ENCODE measurements at regions not wholly inside any gene's neighbourhood (a gene's known extent, or its start where the extent isn't known, plus 50 kb on each side); places are given as distances from the start of the nearest gene placed in this dataset.
A peak's percentile ranks its signal among the peaks of the same experiment; 100 is the strongest.

GRCh38 chr17:11142231-11142630 is 98.8 kb upstream of the SHISA6 start:
- Histone ChIP-seq H3K27ac (ENCODE audit: low read length) (no peak overlapping the region), H3K9me3 (ENCODE audit: low read length) (no peaks in the 10 kb centered on the region), H3K9ac (ENCODE audit: low read length) (no peak overlapping the region), H2AFZ (ENCODE audit: low read length) (no peak overlapping the region), H3K79me2 (ENCODE audit: low read length) (no peaks in the 10 kb centered on the region), H3K9me2 (replicated peaks; ENCODE audit: insufficient read depth, low read length) (no peaks in the 10 kb centered on the region), H3K27me3 (ENCODE audit: low read length) (no peaks in the 10 kb centered on the region), H3K36me3 (ENCODE audit: insufficient read depth, low read length) (no peaks in the 10 kb centered on the region), H3K4me2 (ENCODE audit: low read depth, low read length, poor library complexity, severe bottlenecking) (no peak overlapping the region), H4K20me1 (ENCODE audit: insufficient read depth, low read depth, low read length) (no peaks in the 10 kb centered on the region), H3K4me3 (ENCODE audit: low read length) (no peak overlapping the region), H3K4me1 (ENCODE audit: low read length) (no peaks in the 10 kb centered on the region)
- no peak for DNase-seq

- Histone ChIP-seq H4K20me1 (ENCODE audit: insufficient read depth, low read depth, low read length) (no peaks in the 10 kb centered on the region), H3K27me3 (ENCODE audit: low read length) (no peaks in the 10 kb centered on the region), H3K9me2 (replicated peaks; ENCODE audit: insufficient read depth, low read length) (no peaks in the 10 kb centered on the region), H3K79me2 (ENCODE audit: low read length) (no peaks in the 10 kb centered on the region), H2AFZ (ENCODE audit: low read length) (no peak overlapping the region), H3K9me3 (ENCODE audit: low read length) (no peaks in the 10 kb centered on the region), H3K27ac (ENCODE audit: low read length) (no peak overlapping the region), H3K36me3 (ENCODE audit: insufficient read depth, low read length) (no peaks in the 10 kb centered on the region), H3K4me3 (ENCODE audit: low read length) (no peak overlapping the region), H3K4me2 (ENCODE audit: low read depth, low read length, poor library complexity, severe bottlenecking) (no peak overlapping the region), H3K4me1 (ENCODE audit: low read length) (no peaks in the 10 kb centered on the region), H3K9ac (ENCODE audit: low read length) (no peak overlapping the region)
- no peak for DNase-seq
Observed at GRCh38 chr17:11140501-11140900, 100.5 kb upstream of the SHISA6 start.

GRCh38 chr17:11140043-11140442 is 101.0 kb upstream of the SHISA6 start:
- Histone ChIP-seq H3K9ac (ENCODE audit: low read length) (no peak overlapping the region), H3K9me3 (ENCODE audit: low read length) (no peaks in the 10 kb centered on the region), H3K27ac (ENCODE audit: low read length) (no peak overlapping the region), H4K20me1 (ENCODE audit: insufficient read depth, low read depth, low read length) (no peaks in the 10 kb centered on the region), H3K4me1 (ENCODE audit: low read length) (no peaks in the 10 kb centered on the region), H3K4me2 (ENCODE audit: low read depth, low read length, poor library complexity, severe bottlenecking) (no peak overlapping the region), H2AFZ (ENCODE audit: low read length) (no peak overlapping the region), H3K36me3 (ENCODE audit: insufficient read depth, low read length) (no peaks in the 10 kb centered on the region), H3K79me2 (ENCODE audit: low read length) (no peaks in the 10 kb centered on the region), H3K4me3 (ENCODE audit: low read length) (no peak overlapping the region), H3K9me2 (replicated peaks; ENCODE audit: insufficient read depth, low read length) (no peaks in the 10 kb centered on the region), H3K27me3 (ENCODE audit: low read length) (no peaks in the 10 kb centered on the region)
- DNase-seq, result no peak

GRCh38 chr17:11138023-11138422 is 103.0 kb upstream of the SHISA6 start:
- no peak overlapping the region for H3K9ac ChIP-seq (ENCODE audit: low read length)

GRCh38 chr17:11135819-11136218 is 105.2 kb upstream of the SHISA6 start:
- no peak for DNase-seq
- Histone ChIP-seq H3K27me3 (ENCODE audit: low read length) (no peaks in the 10 kb centered on the region), H4K20me1 (ENCODE audit: insufficient read depth, low read depth, low read length) (no peaks in the 10 kb centered on the region), H3K36me3 (ENCODE audit: insufficient read depth, low read length) (no peaks in the 10 kb centered on the region), H3K9me3 (ENCODE audit: low read length) (no peaks in the 10 kb centered on the region), H2AFZ (ENCODE audit: low read length) (no peak overlapping the region), H3K27ac (ENCODE audit: low read length) (no peak overlapping the region), H3K4me1 (ENCODE audit: low read length) (no peaks in the 10 kb centered on the region), H3K9ac (ENCODE audit: low read length) (no peak overlapping the region), H3K4me2 (ENCODE audit: low read depth, low read length, poor library complexity, severe bottlenecking) (no peak overlapping the region), H3K4me3 (ENCODE audit: low read length) (no peak overlapping the region), H3K79me2 (ENCODE audit: low read length) (no peaks in the 10 kb centered on the region), H3K9me2 (replicated peaks; ENCODE audit: insufficient read depth, low read length) (no peaks in the 10 kb centered on the region)

More at GRCh38 chr17:11138023-11138422, 103.0 kb upstream of the SHISA6 start:
- no peak for DNase-seq
- Histone ChIP-seq H3K36me3 (ENCODE audit: insufficient read depth, low read length) (no peaks in the 10 kb centered on the region), H3K4me3 (ENCODE audit: low read length) (peak overlapping the region; percentile 16; the same call in 1 of the 2 replicates), H3K27me3 (ENCODE audit: low read length) (no peaks in the 10 kb centered on the region), H3K4me2 (ENCODE audit: low read depth, low read length, poor library complexity, severe bottlenecking) (peak overlapping the region; percentile 39), H3K4me1 (ENCODE audit: low read length) (no peaks in the 10 kb centered on the region), H4K20me1 (ENCODE audit: insufficient read depth, low read depth, low read length) (no peaks in the 10 kb centered on the region), H3K79me2 (ENCODE audit: low read length) (no peaks in the 10 kb centered on the region), H2AFZ (ENCODE audit: low read length) (no peak overlapping the region), H3K27ac (ENCODE audit: low read length) (no peak overlapping the region), H3K9me3 (ENCODE audit: low read length) (no peaks in the 10 kb centered on the region), H3K9me2 (replicated peaks; ENCODE audit: insufficient read depth, low read length) (no peaks in the 10 kb centered on the region)

- no peak for DNase-seq
- Histone ChIP-seq H3K27me3 (ENCODE audit: low read length) (no peaks in the 10 kb centered on the region), H3K27ac (ENCODE audit: low read length) (no peak overlapping the region), H3K4me2 (ENCODE audit: low read depth, low read length, poor library complexity, severe bottlenecking) (no peak overlapping the region), H3K4me1 (ENCODE audit: low read length) (no peaks in the 10 kb centered on the region), H3K9me2 (replicated peaks; ENCODE audit: insufficient read depth, low read length) (no peaks in the 10 kb centered on the region), H3K36me3 (ENCODE audit: insufficient read depth, low read length) (no peaks in the 10 kb centered on the region), H3K4me3 (ENCODE audit: low read length) (no peak overlapping the region), H3K9ac (ENCODE audit: low read length) (no peak overlapping the region), H2AFZ (ENCODE audit: low read length) (no peak overlapping the region), H3K79me2 (ENCODE audit: low read length) (no peaks in the 10 kb centered on the region), H4K20me1 (ENCODE audit: insufficient read depth, low read depth, low read length) (no peaks in the 10 kb centered on the region), H3K9me3 (ENCODE audit: low read length) (no peaks in the 10 kb centered on the region)
Observed at GRCh38 chr17:11130367-11130766, 110.6 kb upstream of the SHISA6 start.

GRCh38 chr17:11122908-11123307 is 118.1 kb upstream of the SHISA6 start:
- Histone ChIP-seq H3K4me2 (ENCODE audit: low read depth, low read length, poor library complexity, severe bottlenecking) (no peak overlapping the region), H4K20me1 (ENCODE audit: insufficient read depth, low read depth, low read length) (no peaks in the 10 kb centered on the region), H3K9me3 (ENCODE audit: low read length) (no peaks in the 10 kb centered on the region), H3K27me3 (ENCODE audit: low read length) (peaks cover 2% of the 10 kb centered on the region; the same call in 1 of the 2 replicates), H2AFZ (ENCODE audit: low read length) (no peak overlapping the region), H3K36me3 (ENCODE audit: insufficient read depth, low read length) (no peaks in the 10 kb centered on the region), H3K79me2 (ENCODE audit: low read length) (no peaks in the 10 kb centered on the region), H3K9ac (ENCODE audit: low read length) (no peak overlapping the region), H3K27ac (ENCODE audit: low read length) (no peak overlapping the region), H3K4me1 (ENCODE audit: low read length) (no peaks in the 10 kb centered on the region), H3K9me2 (replicated peaks; ENCODE audit: insufficient read depth, low read length) (no peaks in the 10 kb centered on the region), H3K4me3 (ENCODE audit: low read length) (no peak overlapping the region)
- DNase-seq, result no peak

GRCh38 chr17:11121341-11121985 is 119.5 kb upstream of the SHISA6 start:
- H3K27me3 ChIP-seq (ENCODE audit: low read length), result peaks cover 2% of the 10 kb centered on the region; the same call in 1 of the 2 replicates
- H3K4me1 ChIP-seq (ENCODE audit: low read length), result no peaks in the 10 kb centered on the region
- H3K27ac ChIP-seq (ENCODE audit: low read length), result no peak overlapping the region
- no peaks in the 10 kb centered on the region for H3K79me2 ChIP-seq (ENCODE audit: low read length)
- no peak overlapping the region for H3K4me3 ChIP-seq (ENCODE audit: low read length)
- no peaks in the 10 kb centered on the region for H3K9me3 ChIP-seq (ENCODE audit: low read length)
- no peaks in the 10 kb centered on the region for H3K9me2 ChIP-seq (replicated peaks; ENCODE audit: insufficient read depth, low read length)
- DNase-seq, result no peak
- no peak overlapping the region for H2AFZ ChIP-seq (ENCODE audit: low read length)
- H3K9ac ChIP-seq (ENCODE audit: low read length), result no peak overlapping the region
- no peak overlapping the region for H3K4me2 ChIP-seq (ENCODE audit: low read depth, low read length, poor library complexity, severe bottlenecking)
- no peaks in the 10 kb centered on the region for H3K36me3 ChIP-seq (ENCODE audit: insufficient read depth, low read length)
- no peaks in the 10 kb centered on the region for H4K20me1 ChIP-seq (ENCODE audit: insufficient read depth, low read depth, low read length)

Measured in Karpas-422 (cell line).